ENCODE measurements at regions not wholly inside any gene's neighbourhood (a gene's known extent, or its start where the extent isn't known, plus 50 kb on each side); places are given as distances from the start of the nearest gene placed in this dataset.

GRCh38 chr3:18740631-18741583, 315.8 kb upstream of the SATB1 start (continued):
- TF ChIP-seq, protein P1, sequence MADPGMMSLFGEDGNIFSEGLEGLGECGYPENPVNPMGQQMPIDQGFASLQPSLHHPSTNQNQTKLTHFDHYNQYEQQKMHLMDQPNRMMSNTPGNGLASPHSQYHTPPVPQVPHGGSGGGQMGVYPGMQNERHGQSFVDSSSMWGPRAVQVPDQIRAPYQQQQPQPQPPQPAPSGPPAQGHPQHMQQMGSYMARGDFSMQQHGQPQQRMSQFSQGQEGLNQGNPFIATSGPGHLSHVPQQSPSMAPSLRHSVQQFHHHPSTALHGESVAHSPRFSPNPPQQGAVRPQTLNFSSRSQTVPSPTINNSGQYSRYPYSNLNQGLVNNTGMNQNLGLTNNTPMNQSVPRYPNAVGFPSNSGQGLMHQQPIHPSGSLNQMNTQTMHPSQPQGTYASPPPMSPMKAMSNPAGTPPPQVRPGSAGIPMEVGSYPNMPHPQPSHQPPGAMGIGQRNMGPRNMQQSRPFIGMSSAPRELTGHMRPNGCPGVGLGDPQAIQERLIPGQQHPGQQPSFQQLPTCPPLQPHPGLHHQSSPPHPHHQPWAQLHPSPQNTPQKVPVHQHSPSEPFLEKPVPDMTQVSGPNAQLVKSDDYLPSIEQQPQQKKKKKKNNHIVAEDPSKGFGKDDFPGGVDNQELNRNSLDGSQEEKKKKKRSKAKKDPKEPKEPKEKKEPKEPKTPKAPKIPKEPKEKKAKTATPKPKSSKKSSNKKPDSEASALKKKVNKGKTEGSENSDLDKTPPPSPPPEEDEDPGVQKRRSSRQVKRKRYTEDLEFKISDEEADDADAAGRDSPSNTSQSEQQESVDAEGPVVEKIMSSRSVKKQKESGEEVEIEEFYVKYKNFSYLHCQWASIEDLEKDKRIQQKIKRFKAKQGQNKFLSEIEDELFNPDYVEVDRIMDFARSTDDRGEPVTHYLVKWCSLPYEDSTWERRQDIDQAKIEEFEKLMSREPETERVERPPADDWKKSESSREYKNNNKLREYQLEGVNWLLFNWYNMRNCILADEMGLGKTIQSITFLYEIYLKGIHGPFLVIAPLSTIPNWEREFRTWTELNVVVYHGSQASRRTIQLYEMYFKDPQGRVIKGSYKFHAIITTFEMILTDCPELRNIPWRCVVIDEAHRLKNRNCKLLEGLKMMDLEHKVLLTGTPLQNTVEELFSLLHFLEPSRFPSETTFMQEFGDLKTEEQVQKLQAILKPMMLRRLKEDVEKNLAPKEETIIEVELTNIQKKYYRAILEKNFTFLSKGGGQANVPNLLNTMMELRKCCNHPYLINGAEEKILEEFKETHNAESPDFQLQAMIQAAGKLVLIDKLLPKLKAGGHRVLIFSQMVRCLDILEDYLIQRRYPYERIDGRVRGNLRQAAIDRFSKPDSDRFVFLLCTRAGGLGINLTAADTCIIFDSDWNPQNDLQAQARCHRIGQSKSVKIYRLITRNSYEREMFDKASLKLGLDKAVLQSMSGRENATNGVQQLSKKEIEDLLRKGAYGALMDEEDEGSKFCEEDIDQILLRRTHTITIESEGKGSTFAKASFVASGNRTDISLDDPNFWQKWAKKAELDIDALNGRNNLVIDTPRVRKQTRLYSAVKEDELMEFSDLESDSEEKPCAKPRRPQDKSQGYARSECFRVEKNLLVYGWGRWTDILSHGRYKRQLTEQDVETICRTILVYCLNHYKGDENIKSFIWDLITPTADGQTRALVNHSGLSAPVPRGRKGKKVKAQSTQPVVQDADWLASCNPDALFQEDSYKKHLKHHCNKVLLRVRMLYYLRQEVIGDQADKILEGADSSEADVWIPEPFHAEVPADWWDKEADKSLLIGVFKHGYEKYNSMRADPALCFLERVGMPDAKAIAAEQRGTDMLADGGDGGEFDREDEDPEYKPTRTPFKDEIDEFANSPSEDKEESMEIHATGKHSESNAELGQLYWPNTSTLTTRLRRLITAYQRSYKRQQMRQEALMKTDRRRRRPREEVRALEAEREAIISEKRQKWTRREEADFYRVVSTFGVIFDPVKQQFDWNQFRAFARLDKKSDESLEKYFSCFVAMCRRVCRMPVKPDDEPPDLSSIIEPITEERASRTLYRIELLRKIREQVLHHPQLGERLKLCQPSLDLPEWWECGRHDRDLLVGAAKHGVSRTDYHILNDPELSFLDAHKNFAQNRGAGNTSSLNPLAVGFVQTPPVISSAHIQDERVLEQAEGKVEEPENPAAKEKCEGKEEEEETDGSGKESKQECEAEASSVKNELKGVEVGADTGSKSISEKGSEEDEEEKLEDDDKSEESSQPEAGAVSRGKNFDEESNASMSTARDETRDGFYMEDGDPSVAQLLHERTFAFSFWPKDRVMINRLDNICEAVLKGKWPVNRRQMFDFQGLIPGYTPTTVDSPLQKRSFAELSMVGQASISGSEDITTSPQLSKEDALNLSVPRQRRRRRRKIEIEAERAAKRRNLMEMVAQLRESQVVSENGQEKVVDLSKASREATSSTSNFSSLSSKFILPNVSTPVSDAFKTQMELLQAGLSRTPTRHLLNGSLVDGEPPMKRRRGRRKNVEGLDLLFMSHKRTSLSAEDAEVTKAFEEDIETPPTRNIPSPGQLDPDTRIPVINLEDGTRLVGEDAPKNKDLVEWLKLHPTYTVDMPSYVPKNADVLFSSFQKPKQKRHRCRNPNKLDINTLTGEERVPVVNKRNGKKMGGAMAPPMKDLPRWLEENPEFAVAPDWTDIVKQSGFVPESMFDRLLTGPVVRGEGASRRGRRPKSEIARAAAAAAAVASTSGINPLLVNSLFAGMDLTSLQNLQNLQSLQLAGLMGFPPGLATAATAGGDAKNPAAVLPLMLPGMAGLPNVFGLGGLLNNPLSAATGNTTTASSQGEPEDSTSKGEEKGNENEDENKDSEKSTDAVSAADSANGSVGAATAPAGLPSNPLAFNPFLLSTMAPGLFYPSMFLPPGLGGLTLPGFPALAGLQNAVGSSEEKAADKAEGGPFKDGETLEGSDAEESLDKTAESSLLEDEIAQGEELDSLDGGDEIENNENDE (IDR thresholded peaks at IDR 0.05; ENCODE audit: insufficient replicate concordance, low read length), result no peak
- TF ChIP-seq, protein P2, sequence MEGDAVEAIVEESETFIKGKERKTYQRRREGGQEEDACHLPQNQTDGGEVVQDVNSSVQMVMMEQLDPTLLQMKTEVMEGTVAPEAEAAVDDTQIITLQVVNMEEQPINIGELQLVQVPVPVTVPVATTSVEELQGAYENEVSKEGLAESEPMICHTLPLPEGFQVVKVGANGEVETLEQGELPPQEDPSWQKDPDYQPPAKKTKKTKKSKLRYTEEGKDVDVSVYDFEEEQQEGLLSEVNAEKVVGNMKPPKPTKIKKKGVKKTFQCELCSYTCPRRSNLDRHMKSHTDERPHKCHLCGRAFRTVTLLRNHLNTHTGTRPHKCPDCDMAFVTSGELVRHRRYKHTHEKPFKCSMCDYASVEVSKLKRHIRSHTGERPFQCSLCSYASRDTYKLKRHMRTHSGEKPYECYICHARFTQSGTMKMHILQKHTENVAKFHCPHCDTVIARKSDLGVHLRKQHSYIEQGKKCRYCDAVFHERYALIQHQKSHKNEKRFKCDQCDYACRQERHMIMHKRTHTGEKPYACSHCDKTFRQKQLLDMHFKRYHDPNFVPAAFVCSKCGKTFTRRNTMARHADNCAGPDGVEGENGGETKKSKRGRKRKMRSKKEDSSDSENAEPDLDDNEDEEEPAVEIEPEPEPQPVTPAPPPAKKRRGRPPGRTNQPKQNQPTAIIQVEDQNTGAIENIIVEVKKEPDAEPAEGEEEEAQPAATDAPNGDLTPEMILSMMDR (IDR thresholded peaks at IDR 0.05; ENCODE audit: control extremely low read depth in 1 of 3, insufficient read depth in 1 of 3, low read depth in 1 of 3, low read length in 3 of 3), result no peak
- TF ChIP-seq TEAD4 (IDR thresholded peaks at IDR 0.05; ENCODE audit: low read depth, low read length) (no peak), SRF (IDR thresholded peaks at IDR 0.05; ENCODE audit: low read depth, low read length) (no peak), SAP30 (IDR thresholded peaks at IDR 0.05; ENCODE audit: insufficient read depth, insufficient replicate concordance, low read length) (no peak), KDM1A (IDR thresholded peaks at IDR 0.05; ENCODE audit: borderline replicate concordance, low read length) (no peak), NRF1 (IDR thresholded peaks at IDR 0.05; ENCODE audit: low read depth, low read length) (no peak)

Data from H1 (cell line).